NCI-H2107 (cell line): ENCODE measurements at regions not wholly inside any gene's neighbourhood (a gene's known extent, or its start where the extent isn't known, plus 50 kb on each side); places are given as distances from the start of the nearest gene placed in this dataset.

ENCODE experiments used
- DNase-seq: peaks from one replicate; lab custom pipeline; 2025; lab: John Stamatoyannopoulos, UW

- no peak for DNase-seq
Measured at GRCh38 chr2:80856227-80856626, 551.7 kb upstream of the LRRTM1 start.

GRCh38 chr2:80854831-80855230, 550.3 kb upstream of the LRRTM1 start:
- DNase-seq = no peak

DNA sequence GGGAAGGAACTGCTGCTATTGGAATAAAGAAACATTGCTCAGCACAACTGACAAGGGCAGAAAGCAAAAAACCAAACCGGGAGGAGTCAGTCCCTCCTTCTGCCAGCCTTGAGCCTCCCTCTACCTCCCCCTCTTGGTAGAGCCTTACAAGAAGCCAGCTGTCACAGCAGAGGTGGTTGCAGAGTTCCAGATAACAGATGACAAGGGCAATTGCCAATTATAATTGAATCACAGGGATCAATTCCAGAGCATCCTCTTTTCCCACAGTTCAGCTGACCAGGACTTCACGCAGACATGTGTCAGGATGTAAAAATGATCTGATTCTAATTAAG, 548.2 kb upstream of the LRRTM1 start:
- no peak for DNase-seq

DNA sequence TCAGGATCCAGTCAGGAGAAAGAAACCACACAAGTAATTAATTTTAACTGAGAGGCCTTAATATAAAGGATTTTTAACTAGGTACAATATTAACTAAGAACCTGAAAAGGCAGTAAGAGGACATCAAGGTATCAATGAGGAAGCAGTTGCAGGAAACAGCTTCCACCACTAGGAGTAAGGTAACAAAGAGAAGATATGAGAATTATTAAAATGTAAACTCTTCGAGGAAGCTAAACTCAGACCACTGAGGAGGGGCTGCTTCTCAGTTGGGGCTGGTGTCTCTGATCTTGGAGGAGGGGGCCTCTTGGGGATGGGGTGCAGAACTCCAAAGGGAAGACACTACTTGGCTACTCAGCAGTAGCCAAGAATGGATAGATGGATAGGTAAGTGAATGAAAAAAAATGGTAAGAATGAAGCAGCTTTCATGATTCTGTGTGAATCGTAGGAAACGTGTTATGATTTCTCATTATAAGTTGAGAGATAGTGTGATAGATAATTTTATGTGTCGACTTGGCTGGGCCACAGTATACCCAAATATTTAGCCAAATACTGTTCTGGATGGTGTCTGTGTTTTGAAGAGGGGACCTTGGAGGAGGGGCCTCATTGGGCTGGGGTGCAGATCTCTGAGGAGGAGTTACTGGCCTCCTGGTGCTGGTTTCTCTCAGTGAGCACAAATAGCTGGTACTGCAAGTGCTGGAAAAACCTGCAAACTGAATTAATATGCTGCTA, 547.7 kb upstream of the LRRTM1 start:
- no peak for DNase-seq

DNA sequence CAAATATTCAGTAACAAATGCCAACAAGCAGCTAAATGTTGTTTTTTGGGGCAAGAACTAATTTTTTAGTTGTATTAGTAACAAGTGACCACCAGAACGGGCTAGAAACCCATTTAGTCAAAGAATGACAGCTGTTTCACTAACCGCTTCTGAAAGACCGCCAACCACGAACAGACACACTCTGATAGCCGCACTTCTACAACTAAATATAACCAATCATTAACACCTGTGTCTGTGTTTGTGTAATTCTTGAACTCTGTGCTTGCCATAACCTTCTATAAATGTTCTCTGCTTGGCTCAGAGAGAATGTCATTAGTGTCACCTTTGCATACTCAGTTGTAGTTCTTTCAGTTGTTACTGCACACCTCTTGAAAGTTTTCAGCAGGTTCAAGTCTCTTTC, 526.3 kb upstream of the LRRTM1 start:
- DNase-seq = no peak

DNA sequence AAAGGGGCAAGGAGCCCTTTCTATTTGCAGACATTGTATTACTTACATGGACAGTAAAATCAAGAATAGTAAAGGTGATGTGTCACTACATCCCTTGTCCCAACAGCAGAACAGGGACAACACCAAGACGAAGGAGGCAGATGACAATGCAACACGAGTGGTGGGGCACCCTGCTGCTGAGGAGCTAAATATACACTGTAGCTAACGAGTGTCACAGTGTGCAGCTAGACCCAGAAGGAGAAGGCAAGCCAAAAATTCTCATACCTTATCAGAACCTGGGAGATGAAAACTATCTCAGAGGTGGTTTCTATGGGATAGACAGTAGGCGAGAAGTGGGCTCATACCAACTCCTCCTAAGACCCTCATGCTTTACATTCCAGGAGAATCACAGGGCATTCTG, 518.4 kb upstream of the LRRTM1 start:
- DNase-seq = no peak

DNA sequence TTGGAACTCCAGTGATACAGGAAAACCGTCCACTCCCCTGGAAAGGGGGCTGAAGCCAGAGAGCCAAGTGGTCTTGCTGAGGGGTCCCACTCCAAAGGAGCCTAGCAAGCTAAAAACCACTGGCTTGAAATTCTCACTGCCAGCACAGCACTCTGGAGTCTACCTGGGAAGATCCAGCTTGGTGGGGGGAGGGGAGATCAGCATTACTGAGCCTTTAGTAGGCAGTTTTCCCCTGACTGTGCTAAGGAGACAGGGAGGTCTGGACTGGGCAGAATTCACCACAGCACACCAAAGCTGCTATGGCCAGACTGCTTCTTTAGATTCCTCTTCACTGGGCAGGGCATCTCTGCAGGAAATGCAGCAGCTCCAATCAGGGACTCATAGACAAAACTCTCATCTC, 510.7 kb upstream of the LRRTM1 start:
- no peak for DNase-seq

DNA sequence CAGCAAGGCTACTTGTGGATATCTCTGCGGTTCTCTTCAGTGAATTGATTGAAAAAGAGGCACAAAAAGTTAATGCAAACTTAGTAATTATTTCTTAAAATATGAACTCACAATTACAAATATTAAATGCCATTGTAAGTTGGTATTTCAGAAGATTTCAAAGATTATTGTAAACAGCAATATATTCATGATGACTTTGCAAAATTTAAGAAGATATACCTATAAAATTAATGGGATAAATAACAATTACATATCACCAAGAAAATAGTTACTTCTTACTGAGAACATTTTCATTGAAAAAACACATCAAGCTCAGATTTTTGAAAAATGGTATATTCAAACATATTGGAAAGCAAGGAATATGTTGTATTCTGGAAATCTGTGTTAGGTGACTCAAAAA, 482.0 kb upstream of the LRRTM1 start:
- no peak for DNase-seq

DNA sequence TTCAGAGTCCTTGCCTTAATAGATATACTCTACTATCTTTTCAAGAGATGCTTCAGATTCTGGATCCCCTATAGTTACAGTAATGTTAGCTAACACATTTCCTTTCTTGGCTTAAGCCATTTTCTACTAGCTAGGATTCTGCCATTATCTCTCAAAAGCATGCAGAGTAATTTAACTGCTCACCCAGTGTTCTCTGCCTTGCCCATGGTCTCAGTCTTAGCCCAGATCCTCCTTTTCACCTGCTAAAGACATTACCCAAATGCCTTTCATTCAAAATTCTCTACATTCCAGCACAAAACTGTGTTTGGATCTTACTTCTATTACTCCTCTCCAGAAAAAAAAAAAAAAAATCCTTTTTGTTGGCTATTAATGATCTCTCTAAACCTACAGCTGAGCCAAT, 474.2 kb upstream of the LRRTM1 start:
- DNase-seq = no peak

DNA sequence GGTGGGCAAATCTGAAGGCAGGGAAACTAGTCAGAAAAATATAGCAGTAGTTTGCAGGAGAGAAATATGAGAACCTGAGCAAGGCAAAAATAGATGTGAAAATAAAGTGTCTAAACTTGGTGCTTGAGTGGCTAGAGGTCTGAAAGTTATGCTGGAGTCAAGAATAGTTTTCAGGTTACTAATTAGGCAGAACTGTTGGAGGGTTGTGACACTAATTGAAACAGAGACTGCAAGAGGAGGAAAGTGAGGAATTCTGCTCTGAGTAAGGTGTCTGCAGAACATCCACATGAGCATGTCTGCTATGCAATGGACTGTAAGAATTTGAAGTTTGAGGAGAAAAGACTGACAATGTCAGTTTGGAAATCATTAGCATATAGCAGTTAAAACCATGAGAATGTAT, 444.0 kb upstream of the LRRTM1 start:
- DNase-seq = no peak

- DNase-seq = no peak
Measured at GRCh38 chr2:80737047-80737446, 432.5 kb upstream of the LRRTM1 start.

GRCh38 chr2:80725001-80725400, 420.4 kb upstream of the LRRTM1 start:
- no peak for DNase-seq

DNA sequence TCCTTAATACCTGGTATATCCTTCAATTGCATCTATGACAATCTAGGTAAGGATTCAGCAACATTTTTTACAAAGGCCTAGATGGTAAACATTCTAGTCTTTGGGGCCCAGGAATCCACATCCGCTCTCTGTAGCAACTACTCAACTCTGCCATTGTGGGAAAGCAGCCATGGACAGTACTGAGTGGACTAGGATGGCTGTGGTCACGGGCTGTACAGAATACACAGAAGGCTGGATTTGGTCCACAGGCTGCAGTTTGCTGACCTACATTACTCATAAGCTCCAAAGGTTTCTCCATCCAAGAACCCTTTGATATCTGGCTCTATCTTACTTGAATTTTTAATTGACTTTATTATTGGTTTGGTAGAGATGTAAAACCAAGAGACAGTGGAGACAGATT, 418.3 kb upstream of the LRRTM1 start:
- no peak for DNase-seq

DNA sequence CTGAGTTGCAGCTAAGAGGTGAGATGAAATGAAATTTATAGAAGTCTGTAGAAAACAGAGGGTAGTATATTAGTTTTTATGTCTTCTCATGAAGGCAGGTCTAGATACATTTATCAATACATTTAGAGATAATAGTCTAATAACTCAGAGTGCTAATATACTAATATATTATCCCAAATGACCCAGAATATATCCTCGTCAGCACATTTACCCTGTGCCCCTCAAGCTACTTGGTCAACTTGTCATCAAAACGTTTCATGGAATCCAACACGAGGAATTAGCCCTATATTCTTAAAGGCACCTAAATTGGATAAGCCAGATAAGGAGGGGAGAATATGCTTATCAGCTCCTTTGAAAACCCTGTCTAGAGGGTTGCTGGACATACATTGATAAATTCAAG, 415.1 kb upstream of the LRRTM1 start:
- DNase-seq = no peak

DNA sequence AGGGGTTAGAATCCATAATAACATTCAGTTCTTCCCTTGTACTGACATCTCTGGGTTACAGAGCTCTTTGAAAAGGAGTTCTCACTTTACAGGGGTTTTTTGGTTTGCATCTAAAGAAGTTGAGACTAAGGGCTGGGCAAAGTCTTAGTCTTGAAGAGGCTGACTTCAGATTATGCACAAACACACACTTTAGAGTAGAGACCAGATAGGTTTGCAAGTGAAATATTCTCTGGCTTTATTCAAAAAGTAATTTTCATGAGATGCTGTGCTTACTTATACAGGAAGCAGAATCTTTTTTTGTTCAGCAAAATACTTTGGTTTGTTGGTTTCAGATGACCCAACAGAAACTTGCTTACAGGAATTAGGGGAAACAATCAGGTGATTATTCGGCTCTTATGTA, 410.9 kb upstream of the LRRTM1 start:
- DNase-seq = no peak

DNA sequence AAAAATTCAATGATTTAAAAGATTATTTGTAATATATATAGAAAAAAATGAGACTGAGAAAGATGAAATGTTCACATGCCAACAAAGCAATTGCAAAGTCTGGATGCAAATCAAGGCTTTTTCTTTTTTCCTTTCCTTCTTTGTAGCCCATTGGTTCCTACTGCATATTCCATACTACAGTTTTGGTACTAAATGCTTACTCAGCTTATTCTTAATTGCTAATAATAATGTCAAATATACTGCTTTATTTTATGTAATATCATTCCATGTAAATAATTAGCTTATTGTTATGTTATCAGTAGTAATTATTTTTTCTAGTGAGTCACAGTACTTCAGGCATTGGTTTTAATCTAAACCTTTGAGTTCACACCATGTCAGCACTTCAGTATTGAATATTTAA, 407.4 kb upstream of the LRRTM1 start:
- no peak for DNase-seq

GRCh38 chr2:80706951-80707350, 402.4 kb upstream of the LRRTM1 start:
- no peak for DNase-seq

- DNase-seq = no peak
Measured at GRCh38 chr2:80706541-80706940, 402.0 kb upstream of the LRRTM1 start.

GRCh38 chr2:80703532-80703931, 399.0 kb upstream of the LRRTM1 start:
- DNase-seq = no peak

DNA sequence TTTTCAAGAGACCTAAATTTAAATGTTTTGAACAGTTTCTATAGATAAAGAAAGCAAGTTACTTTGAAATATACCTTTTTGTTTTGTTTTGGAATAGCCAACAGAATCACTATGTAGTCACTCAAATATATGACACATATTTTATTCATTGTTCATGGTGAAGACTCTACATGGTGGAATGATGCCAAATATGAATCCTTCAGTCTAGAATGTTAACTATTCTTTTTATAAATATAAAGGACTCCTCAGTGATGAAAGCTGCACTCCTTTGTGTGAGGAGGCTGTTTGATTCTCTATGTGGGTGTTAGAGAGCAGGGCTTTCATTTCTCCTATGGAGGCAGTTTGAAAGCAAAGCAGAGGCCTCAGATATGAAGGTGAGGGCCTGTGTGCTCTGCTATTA, 396.4 kb upstream of the LRRTM1 start:
- no peak for DNase-seq
